HEK293 (cell line): ENCODE measurements at regions not wholly inside any gene's neighbourhood (a gene's known extent, or its start where the extent isn't known, plus 50 kb on each side); places are given as distances from the start of the nearest gene placed in this dataset.

Source experiments
- SP3 ChIP-seq: fragments of 450-650 bp; formaldehyde crosslinking; IDR thresholded peaks from 2 replicates; pipeline ENCODE4 v1.5.1; 2016; ENCODE audit warnings: missing biosample characterization, missing genetic modification characterization
- ZNF138 ChIP-seq: fragments of 450-650 bp; formaldehyde crosslinking; IDR thresholded peaks from 2 replicates; pipeline ENCODE4 v1.5.1; 2016; ENCODE audit warnings: missing biosample characterization, missing genetic modification characterization, borderline replicate concordance
- ZNF510 ChIP-seq: fragments of 450-650 bp; formaldehyde crosslinking; IDR thresholded peaks from 2 replicates; pipeline ENCODE4 v1.5.1; 2018; ENCODE audit warnings: mild to moderate bottlenecking, missing genetic modification characterization, missing biosample characterization; ENCODE audit not compliant: insufficient replicate concordance
- ZNF76 ChIP-seq: fragments of 450-650 bp; formaldehyde crosslinking; IDR thresholded peaks from 2 replicates; pipeline ENCODE4; 2016; ENCODE audit warnings: low read depth, missing biosample characterization, missing genetic modification characterization, borderline replicate concordance
- ZNF792 ChIP-seq: fragments of 450-650 bp; formaldehyde crosslinking; IDR thresholded peaks from 2 replicates; pipeline ENCODE4 v1.5.1; 2016; ENCODE audit warnings: missing biosample characterization, missing genetic modification characterization
- TF ChIP-seq, protein P1 (sequence below): fragments of 450-650 bp; formaldehyde crosslinking; IDR thresholded peaks from 2 replicates; pipeline ENCODE4 v1.5.1; 2016; ENCODE audit warnings: missing biosample characterization, missing genetic modification characterization

DNA sequence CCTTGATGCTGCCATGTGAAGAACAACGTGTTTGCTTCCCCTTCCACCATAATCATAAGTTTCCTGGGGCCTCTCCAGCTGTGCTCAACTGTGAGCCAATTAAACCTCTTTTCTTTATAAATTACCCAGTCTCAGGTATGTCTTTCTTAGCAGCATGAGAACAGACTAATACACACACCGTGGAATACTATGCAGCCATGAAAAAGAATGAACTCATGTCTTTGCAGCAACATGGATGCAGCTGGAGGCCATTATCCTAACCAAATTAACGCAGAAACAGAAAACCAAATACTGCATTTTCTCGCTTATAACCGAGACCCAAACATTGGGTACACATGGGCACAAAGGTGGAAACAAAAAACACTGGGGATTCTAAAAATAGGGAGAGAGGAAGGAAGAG is 286.7 kb upstream of the MINDY3 start:
- no peak for TF ChIP-seq ZNF138 (tag by site-specific recombination)
- no peak for TF ChIP-seq ZNF792 (tag by site-specific recombination)
- TF ChIP-seq, protein P1, sequence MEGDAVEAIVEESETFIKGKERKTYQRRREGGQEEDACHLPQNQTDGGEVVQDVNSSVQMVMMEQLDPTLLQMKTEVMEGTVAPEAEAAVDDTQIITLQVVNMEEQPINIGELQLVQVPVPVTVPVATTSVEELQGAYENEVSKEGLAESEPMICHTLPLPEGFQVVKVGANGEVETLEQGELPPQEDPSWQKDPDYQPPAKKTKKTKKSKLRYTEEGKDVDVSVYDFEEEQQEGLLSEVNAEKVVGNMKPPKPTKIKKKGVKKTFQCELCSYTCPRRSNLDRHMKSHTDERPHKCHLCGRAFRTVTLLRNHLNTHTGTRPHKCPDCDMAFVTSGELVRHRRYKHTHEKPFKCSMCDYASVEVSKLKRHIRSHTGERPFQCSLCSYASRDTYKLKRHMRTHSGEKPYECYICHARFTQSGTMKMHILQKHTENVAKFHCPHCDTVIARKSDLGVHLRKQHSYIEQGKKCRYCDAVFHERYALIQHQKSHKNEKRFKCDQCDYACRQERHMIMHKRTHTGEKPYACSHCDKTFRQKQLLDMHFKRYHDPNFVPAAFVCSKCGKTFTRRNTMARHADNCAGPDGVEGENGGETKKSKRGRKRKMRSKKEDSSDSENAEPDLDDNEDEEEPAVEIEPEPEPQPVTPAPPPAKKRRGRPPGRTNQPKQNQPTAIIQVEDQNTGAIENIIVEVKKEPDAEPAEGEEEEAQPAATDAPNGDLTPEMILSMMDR (tag by site-specific recombination): no peak
- no peak for TF ChIP-seq ZNF510 (tag by site-specific recombination)
- no peak for TF ChIP-seq SP3 (tag by site-specific recombination)
- no peak for TF ChIP-seq ZNF76 (tag by site-specific recombination)
